Type B pancreatic cell (in vitro differentiated cells): ENCODE measurements at regions not wholly inside any gene's neighbourhood (a gene's known extent, or its start where the extent isn't known, plus 50 kb on each side); places are given as distances from the start of the nearest gene placed in this dataset.

Experiments
- DNase-seq: peaks from one replicate; pipeline ENCODE4 v3.0.0; 2021; ENCODE audit warnings: mixed read lengths; ENCODE audit not compliant: unreplicated experiment; ENCODE audit errors: extremely low spot score
- H3K27ac Mint-ChIP-seq: 2 replicates; pipeline ENCODE4 v1.8.0; 2021; ENCODE audit warnings: mild to moderate bottlenecking, mixed read lengths
- H3K27me3 Mint-ChIP-seq: 2 replicates; pipeline ENCODE4 v1.8.0; 2021; ENCODE audit warnings: mixed read lengths
- H3K36me3 Mint-ChIP-seq: 2 replicates; pipeline ENCODE4 v1.8.0; 2021; ENCODE audit warnings: mixed read lengths
- H3K4me1 Mint-ChIP-seq: one replicate; pipeline ENCODE4 v1.8.0; 2021; ENCODE audit warnings: mixed read lengths; ENCODE audit not compliant: unreplicated experiment
- H3K4me3 Mint-ChIP-seq: 2 replicates; pipeline ENCODE4 v1.8.0; 2021; ENCODE audit warnings: mild to moderate bottlenecking, mixed read lengths
- H3K9me3 Mint-ChIP-seq: 2 replicates; pipeline ENCODE4 v1.8.0; 2021; ENCODE audit warnings: mixed read lengths
- TF ChIP-seq, protein P1 (sequence below): fragments of 200-600 bp; sonication (generic); conservative IDR thresholded peaks from 2 replicates; pipeline ENCODE4 v1.5.0; 2021; ENCODE audit warnings: antibody characterized with exemption, mild to moderate bottlenecking

- TF ChIP-seq, protein P1, sequence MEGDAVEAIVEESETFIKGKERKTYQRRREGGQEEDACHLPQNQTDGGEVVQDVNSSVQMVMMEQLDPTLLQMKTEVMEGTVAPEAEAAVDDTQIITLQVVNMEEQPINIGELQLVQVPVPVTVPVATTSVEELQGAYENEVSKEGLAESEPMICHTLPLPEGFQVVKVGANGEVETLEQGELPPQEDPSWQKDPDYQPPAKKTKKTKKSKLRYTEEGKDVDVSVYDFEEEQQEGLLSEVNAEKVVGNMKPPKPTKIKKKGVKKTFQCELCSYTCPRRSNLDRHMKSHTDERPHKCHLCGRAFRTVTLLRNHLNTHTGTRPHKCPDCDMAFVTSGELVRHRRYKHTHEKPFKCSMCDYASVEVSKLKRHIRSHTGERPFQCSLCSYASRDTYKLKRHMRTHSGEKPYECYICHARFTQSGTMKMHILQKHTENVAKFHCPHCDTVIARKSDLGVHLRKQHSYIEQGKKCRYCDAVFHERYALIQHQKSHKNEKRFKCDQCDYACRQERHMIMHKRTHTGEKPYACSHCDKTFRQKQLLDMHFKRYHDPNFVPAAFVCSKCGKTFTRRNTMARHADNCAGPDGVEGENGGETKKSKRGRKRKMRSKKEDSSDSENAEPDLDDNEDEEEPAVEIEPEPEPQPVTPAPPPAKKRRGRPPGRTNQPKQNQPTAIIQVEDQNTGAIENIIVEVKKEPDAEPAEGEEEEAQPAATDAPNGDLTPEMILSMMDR: no peak
- Mint-ChIP-seq H3K9me3 (peaks cover 4% of the 10 kb centered on the region), H3K36me3 (no peaks in the 10 kb centered on the region), H3K27me3 (peaks cover 13% of the 10 kb centered on the region), H3K4me3 (no peak overlapping the region), H3K27ac (no peak overlapping the region), H3K4me1 (peaks cover 33% of the 10 kb centered on the region)
- DNase-seq: no peak
Measured at GRCh38 chr1:208935517-208936187, 647.9 kb upstream of the CAMK1G start.

- TF ChIP-seq, protein P1: no peak
- Mint-ChIP-seq H3K4me3 (no peak overlapping the region), H3K9me3 (peaks cover 7% of the 10 kb centered on the region), H3K4me1 (peaks cover 19% of the 10 kb centered on the region), H3K27me3 (no peaks in the 10 kb centered on the region), H3K27ac (no peak overlapping the region), H3K36me3 (no peaks in the 10 kb centered on the region)
- DNase-seq: no peak
Measured at GRCh38 chr1:208939537-208940085, 643.9 kb upstream of the CAMK1G start.

DNA sequence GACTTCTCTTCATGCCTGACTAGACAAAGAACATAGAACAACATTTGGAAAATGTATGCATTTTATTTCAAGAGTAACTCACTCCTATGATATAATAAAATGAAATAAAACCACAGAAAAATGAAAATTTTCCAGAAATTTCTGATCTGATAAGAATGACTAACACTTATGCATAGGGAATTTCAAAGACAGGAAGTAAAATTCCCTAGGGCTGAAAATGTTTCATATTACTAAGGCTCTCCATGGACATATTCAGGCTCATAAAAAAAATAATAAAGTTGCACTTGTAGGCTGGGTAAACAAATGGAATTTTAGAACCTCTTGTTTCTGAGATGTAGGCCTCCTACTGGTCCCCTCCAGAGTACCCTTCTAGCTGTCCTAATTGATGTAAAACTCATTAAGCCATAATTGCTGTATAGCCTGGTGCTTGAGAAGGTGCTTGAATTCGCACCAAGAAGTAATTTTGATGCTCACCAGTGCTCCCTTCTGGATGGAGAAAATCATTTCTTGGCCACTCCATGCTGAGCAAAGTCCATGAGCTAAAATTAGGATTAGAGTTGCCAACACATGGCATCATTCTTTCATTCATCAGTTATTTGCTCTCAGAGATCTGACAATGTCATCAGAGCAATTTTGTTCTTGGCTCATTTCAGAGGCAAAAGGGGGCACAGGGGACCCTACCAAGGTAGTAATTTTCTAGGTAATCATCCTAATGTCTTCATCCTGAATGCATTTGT is 641.0 kb upstream of the CAMK1G start:
- peaks cover 9% of the 10 kb centered on the region for H3K4me1 Mint-ChIP-seq
- H3K9me3 Mint-ChIP-seq: peaks cover 7% of the 10 kb centered on the region
- no peaks in the 10 kb centered on the region for H3K36me3 Mint-ChIP-seq
- DNase-seq: no peak
- H3K27ac Mint-ChIP-seq: no peak overlapping the region
- H3K27me3 Mint-ChIP-seq: no peaks in the 10 kb centered on the region
- H3K4me3 Mint-ChIP-seq: no peak overlapping the region
- TF ChIP-seq, protein P1: no peak

DNA sequence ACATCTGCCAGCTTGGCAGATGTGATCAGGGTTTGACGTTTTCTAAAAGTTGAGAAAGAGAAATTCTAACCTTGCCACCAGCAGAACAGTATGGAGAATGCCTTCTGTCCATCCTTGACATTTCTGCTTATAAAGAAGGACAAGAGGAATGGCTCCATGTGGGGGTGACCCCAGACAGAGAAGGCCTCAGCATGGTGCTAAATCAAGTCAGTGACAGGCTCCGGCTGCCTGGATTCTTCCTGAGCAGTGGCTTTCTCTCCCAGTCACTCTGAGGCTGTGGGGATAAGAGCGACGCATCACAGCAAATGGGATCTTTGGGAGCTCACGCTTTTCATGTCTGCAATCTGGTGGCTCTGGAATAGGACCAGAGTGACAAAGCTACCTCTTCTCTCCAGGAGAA is 640.2 kb upstream of the CAMK1G start:
- H3K4me3 Mint-ChIP-seq: no peak overlapping the region
- H3K36me3 Mint-ChIP-seq: no peaks in the 10 kb centered on the region
- no peak for DNase-seq
- no peaks in the 10 kb centered on the region for H3K27me3 Mint-ChIP-seq
- H3K4me1 Mint-ChIP-seq: peaks cover 9% of the 10 kb centered on the region
- H3K9me3 Mint-ChIP-seq: peaks cover 6% of the 10 kb centered on the region
- TF ChIP-seq, protein P1: no peak
- H3K27ac Mint-ChIP-seq: no peak overlapping the region

- Mint-ChIP-seq H3K4me3 (no peak overlapping the region), H3K36me3 (no peaks in the 10 kb centered on the region), H3K27me3 (no peaks in the 10 kb centered on the region), H3K27ac (no peak overlapping the region), H3K4me1 (no peaks in the 10 kb centered on the region), H3K9me3 (peaks cover 9% of the 10 kb centered on the region)
- no peak for DNase-seq
- TF ChIP-seq, protein P1: no peak
Measured at GRCh38 chr1:208944981-208945451, 638.5 kb upstream of the CAMK1G start.
